ENCODE measurements at regions not wholly inside any gene's neighbourhood (a gene's known extent, or its start where the extent isn't known, plus 50 kb on each side); places are given as distances from the start of the nearest gene placed in this dataset.

DNA sequence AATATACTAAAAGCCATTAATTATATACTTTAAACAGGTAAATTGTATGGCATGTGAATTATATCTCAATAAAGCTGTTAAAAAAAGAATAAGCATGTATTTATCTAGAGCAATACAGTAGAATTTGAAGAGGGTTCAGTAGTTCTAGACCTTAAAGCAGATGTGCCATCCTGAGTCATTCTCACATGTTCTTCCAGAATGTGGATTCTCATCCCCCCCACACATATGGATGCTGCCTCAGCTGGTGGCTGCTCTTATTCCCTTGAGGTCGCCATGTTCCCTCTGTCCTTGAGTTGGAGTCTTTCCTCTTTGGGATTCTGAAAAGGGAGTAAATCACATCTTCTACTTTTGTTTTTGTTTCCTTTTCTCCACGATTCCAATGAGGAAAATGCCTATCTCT, 321.3 kb downstream of the AEBP2 start (continued):
- TF ChIP-seq, protein P1, sequence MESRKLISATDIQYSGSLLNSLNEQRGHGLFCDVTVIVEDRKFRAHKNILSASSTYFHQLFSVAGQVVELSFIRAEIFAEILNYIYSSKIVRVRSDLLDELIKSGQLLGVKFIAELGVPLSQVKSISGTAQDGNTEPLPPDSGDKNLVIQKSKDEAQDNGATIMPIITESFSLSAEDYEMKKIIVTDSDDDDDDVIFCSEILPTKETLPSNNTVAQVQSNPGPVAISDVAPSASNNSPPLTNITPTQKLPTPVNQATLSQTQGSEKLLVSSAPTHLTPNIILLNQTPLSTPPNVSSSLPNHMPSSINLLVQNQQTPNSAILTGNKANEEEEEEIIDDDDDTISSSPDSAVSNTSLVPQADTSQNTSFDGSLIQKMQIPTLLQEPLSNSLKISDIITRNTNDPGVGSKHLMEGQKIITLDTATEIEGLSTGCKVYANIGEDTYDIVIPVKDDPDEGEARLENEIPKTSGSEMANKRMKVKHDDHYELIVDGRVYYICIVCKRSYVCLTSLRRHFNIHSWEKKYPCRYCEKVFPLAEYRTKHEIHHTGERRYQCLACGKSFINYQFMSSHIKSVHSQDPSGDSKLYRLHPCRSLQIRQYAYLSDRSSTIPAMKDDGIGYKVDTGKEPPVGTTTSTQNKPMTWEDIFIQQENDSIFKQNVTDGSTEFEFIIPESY (IDR thresholded peaks at IDR 0.05; ENCODE audit: extremely low read depth, insufficient replicate concordance, low read length): no peak

DNA sequence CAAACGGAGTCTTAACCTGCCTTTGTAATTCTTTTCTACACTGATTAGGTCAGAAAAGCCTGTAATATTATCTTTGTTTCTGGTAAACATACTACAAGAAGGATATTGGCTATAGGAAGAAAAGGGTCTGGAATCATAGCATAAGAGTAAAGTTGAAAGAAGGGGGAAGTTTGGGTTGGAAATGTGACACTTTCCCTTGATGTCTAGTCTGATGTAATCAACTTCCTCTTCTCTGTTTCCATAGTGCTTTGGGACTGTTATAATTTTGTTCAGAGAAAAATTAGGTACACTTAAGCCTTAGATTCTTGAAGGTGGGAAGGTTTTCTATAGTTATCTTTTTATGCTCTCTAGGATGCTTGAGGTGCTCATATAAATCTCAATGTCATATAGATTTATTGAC, 322.2 kb downstream of the AEBP2 start:
- Histone ChIP-seq H3K36me3 (ENCODE audit: control insufficient read depth in 1 of 2, insufficient read depth in 2 of 2, low read length in 2 of 2) (no peaks in the 10 kb centered on the region), H3K79me2 (ENCODE audit: insufficient read depth, low read length) (no peaks in the 10 kb centered on the region), H3K9me2 (ENCODE audit: insufficient read depth) (no peaks in the 10 kb centered on the region), H3K4me2 (ENCODE audit: low read length) (no peak overlapping the region), H3K9ac (ENCODE audit: low read length) (no peak overlapping the region), H2AFZ (ENCODE audit: low read depth, low read length, poor library complexity, severe bottlenecking) (no peak overlapping the region), H3K4me3 (replicated peaks in 1 of 2; ENCODE audit: low read depth in 1 of 2, low read length in 2 of 2) (no peak overlapping the region), H3K27ac (ENCODE audit: low read depth, low read length) (no peak overlapping the region), H3K4me1 (ENCODE audit: control insufficient read depth in 1 of 2, insufficient read depth in 2 of 2, low read length in 2 of 2) (no peaks in the 10 kb centered on the region), H4K20me1 (ENCODE audit: insufficient read depth) (no peaks in the 10 kb centered on the region), H3K9me3 (ENCODE audit: control insufficient read depth in 1 of 2, insufficient read depth in 1 of 2, low read depth in 1 of 2, low read length in 2 of 2) (no peaks in the 10 kb centered on the region), H3K27me3 (ENCODE audit: insufficient read depth, low read length) (no peaks in the 10 kb centered on the region)
- intact Hi-C loops (cut with micrococcal nuclease): no loop called here
- TF ChIP-seq SP1 (IDR thresholded peaks at IDR 0.05; ENCODE audit: low read depth) (no peak), EZH2 (IDR thresholded peaks at IDR 0.05) (no peak), ELF1 (IDR thresholded peaks at IDR 0.05; ENCODE audit: borderline replicate concordance, low read depth) (no peak), EZH2phosphoT487 (IDR thresholded peaks at IDR 0.05; ENCODE audit: borderline replicate concordance) (no peak), RAD21 (IDR thresholded peaks at IDR 0.05; ENCODE audit: low read depth) (no peak), CEBPB (IDR thresholded peaks at IDR 0.05; ENCODE audit: low read depth) (no peak), TCF7L2 (IDR thresholded peaks at IDR 0.05; ENCODE audit: borderline replicate concordance, extremely low read depth, insufficient read depth, insufficient read length) (no peak), POLR2AphosphoS5 (IDR thresholded peaks at IDR 0.05; ENCODE audit: low read depth, low read length) (no peak), JUND (IDR thresholded peaks at IDR 0.05) (no peak), FOSL1 (IDR thresholded peaks at IDR 0.05; ENCODE audit: low read depth) (no peak), POLR2A (IDR thresholded peaks at IDR 0.05; ENCODE audit: borderline replicate concordance, extremely low read depth, insufficient read depth, insufficient read length) (no peak), CBX3 (IDR thresholded peaks at IDR 0.05; ENCODE audit: low read depth) (no peak), ZFX (IDR thresholded peaks at IDR 0.05) (no peak), SRF (IDR thresholded peaks at IDR 0.05; ENCODE audit: low read depth) (no peak), YY1 (IDR thresholded peaks at IDR 0.05; ENCODE audit: extremely low read depth, insufficient replicate concordance, low read depth, low read length) (no peak), EGR1 (IDR thresholded peaks at IDR 0.05; ENCODE audit: low read depth) (no peak)
- TF ChIP-seq, protein P2, sequence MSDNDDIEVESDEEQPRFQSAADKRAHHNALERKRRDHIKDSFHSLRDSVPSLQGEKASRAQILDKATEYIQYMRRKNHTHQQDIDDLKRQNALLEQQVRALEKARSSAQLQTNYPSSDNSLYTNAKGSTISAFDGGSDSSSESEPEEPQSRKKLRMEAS (IDR thresholded peaks at IDR 0.05): no peak
- TF ChIP-seq, protein P3, sequence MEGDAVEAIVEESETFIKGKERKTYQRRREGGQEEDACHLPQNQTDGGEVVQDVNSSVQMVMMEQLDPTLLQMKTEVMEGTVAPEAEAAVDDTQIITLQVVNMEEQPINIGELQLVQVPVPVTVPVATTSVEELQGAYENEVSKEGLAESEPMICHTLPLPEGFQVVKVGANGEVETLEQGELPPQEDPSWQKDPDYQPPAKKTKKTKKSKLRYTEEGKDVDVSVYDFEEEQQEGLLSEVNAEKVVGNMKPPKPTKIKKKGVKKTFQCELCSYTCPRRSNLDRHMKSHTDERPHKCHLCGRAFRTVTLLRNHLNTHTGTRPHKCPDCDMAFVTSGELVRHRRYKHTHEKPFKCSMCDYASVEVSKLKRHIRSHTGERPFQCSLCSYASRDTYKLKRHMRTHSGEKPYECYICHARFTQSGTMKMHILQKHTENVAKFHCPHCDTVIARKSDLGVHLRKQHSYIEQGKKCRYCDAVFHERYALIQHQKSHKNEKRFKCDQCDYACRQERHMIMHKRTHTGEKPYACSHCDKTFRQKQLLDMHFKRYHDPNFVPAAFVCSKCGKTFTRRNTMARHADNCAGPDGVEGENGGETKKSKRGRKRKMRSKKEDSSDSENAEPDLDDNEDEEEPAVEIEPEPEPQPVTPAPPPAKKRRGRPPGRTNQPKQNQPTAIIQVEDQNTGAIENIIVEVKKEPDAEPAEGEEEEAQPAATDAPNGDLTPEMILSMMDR (IDR thresholded peaks at IDR 0.05 in 2 of 3, conservative IDR thresholded peaks at IDR 0.05 in 1 of 3; ENCODE audit: borderline replicate concordance in 1 of 3, insufficient read depth in 1 of 3, low read depth in 2 of 3, low read length in 2 of 3): no peak
- TF ChIP-seq, protein P4, sequence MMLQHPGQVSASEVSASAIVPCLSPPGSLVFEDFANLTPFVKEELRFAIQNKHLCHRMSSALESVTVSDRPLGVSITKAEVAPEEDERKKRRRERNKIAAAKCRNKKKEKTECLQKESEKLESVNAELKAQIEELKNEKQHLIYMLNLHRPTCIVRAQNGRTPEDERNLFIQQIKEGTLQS (IDR thresholded peaks at IDR 0.05): no peak
- TF ChIP-seq, protein P1 (IDR thresholded peaks at IDR 0.05; ENCODE audit: extremely low read depth, insufficient replicate concordance, low read length): no peak
- ATAC-seq (no peak), DNase-seq (ENCODE audit: low read depth, low spot score) (no peak)
- no TSS peak for BruUV-seq (replicated peaks)
- POLR2A ChIA-PET: no interaction called here
- CTCF ChIA-PET: no interaction called here
- RAD21 ChIA-PET (ENCODE audit: low non-redundant PET in 1 of 2, low total read pairs in 2 of 2, uncharacterized antibody in 2 of 2, unreplicated experiment in 2 of 2): no interaction called here
